H9 (cell line): ENCODE measurements at regions not wholly inside any gene's neighbourhood (a gene's known extent, or its start where the extent isn't known, plus 50 kb on each side); places are given as distances from the start of the nearest gene placed in this dataset.

ENCODE experiments used
- DNase-seq: peaks from one replicate; pipeline ENCODE4 v3.0.0-alpha.2; 2017
- H2AFZ ChIP-seq: one replicate; pipeline ENCODE4 v1.6.1; 2013; ENCODE audit warnings: mild to moderate bottlenecking, low read length, control low read depth, moderate library complexity
- H2AK5ac ChIP-seq: 2 replicates; pipeline ENCODE4 v1.6.1; 2013; ENCODE audit warnings: low read length, control low read depth, mixed read lengths; ENCODE audit not compliant: insufficient read length
- H2BK120ac ChIP-seq: one replicate; pipeline ENCODE4 v1.6.1; 2013; ENCODE audit warnings: low read depth, mild to moderate bottlenecking, low read length, control low read depth, inconsistent platforms; ENCODE audit not compliant: poor library complexity, severe bottlenecking
- H2BK12ac ChIP-seq: 2 replicates; pipeline ENCODE4 v1.6.1; 2013; ENCODE audit warnings: low read length, control low read depth, mixed read lengths, low read depth; ENCODE audit not compliant: insufficient read length
- H2BK15ac ChIP-seq: 2 replicates; pipeline ENCODE4 v1.6.1; 2013; ENCODE audit warnings: low read depth, low read length, control low read depth
- H2BK20ac ChIP-seq: one replicate; pipeline ENCODE4 v1.6.1; 2013; ENCODE audit warnings: low read depth, mild to moderate bottlenecking, low read length, control low read depth, inconsistent platforms; ENCODE audit not compliant: poor library complexity, severe bottlenecking
- H2BK5ac ChIP-seq: 2 replicates; pipeline ENCODE4 v1.6.1; 2013; ENCODE audit warnings: low read length, control low read depth, mixed read lengths; ENCODE audit not compliant: insufficient read length
- H3K14ac ChIP-seq: 2 replicates; pipeline ENCODE4 v1.6.1; 2013; ENCODE audit warnings: low read length, control low read depth; ENCODE audit not compliant: insufficient read depth
- H3K18ac ChIP-seq: 2 replicates; pipeline ENCODE4 v1.6.1; 2013; ENCODE audit warnings: low read depth, mild to moderate bottlenecking, mixed read lengths, low read length, control low read depth; ENCODE audit not compliant: insufficient read length
- H3K23ac ChIP-seq: 2 replicates; pipeline ENCODE4 v1.6.1; 2013; ENCODE audit warnings: low read length, control low read depth, mixed read lengths, low read depth; ENCODE audit not compliant: insufficient read length
- H3K23me2 ChIP-seq: 2 replicates; pipeline ENCODE4 v1.6.1; 2013; ENCODE audit warnings: low read depth, mild to moderate bottlenecking, mixed read lengths, low read length, control low read depth; ENCODE audit not compliant: insufficient read length, poor library complexity, severe bottlenecking
- H3K27ac ChIP-seq: 2 replicates; pipeline ENCODE4 v1.5.1; 2013; ENCODE audit warnings: low read length, control low read depth, mixed read lengths, low read depth; ENCODE audit not compliant: insufficient read length
- H3K27me3 ChIP-seq: 2 replicates; pipeline ENCODE4 v1.6.1; 2013; ENCODE audit warnings: low read length, control low read depth, inconsistent platforms; ENCODE audit not compliant: insufficient read depth
- H3K4ac ChIP-seq: 2 replicates; pipeline ENCODE4 v1.6.1; 2013; ENCODE audit warnings: low read depth, mild to moderate bottlenecking, control low read depth, inconsistent platforms, low read length, moderate library complexity
- H3K4me1 ChIP-seq: 2 replicates; pipeline ENCODE4 v1.6.1; 2013; ENCODE audit warnings: low read length, control low read depth, inconsistent platforms; ENCODE audit not compliant: insufficient read depth
- H3K4me2 ChIP-seq: 2 replicates; pipeline ENCODE4 v1.6.1; 2013; ENCODE audit warnings: low read length, control low read depth, mixed read lengths; ENCODE audit not compliant: insufficient read length, insufficient read depth
- H3K56ac ChIP-seq: 2 replicates; pipeline ENCODE4 v1.6.1; 2013; ENCODE audit warnings: low read depth, mild to moderate bottlenecking, mixed read lengths, low read length, control low read depth; ENCODE audit not compliant: insufficient read length
- H3K79me1 ChIP-seq: 2 replicates; pipeline ENCODE4 v1.6.1; 2013; ENCODE audit warnings: low read depth, mild to moderate bottlenecking, moderate library complexity, low read length, control low read depth, inconsistent platforms; ENCODE audit not compliant: insufficient read depth, poor library complexity, severe bottlenecking
- H3K79me2 ChIP-seq: 2 replicates; pipeline ENCODE4 v1.6.1; 2013; ENCODE audit warnings: low read length, control low read depth, inconsistent platforms; ENCODE audit not compliant: insufficient read depth
- H3K9ac ChIP-seq: 2 replicates; pipeline ENCODE4 v1.6.1; 2013; ENCODE audit warnings: low read length, control low read depth, mixed read lengths; ENCODE audit not compliant: insufficient read length; ENCODE audit errors: extremely low read depth
- H3K9me3 ChIP-seq: one replicate; pipeline ENCODE4 v1.6.1; 2013; ENCODE audit warnings: low read depth, low read length, inconsistent platforms; ENCODE audit not compliant: control insufficient read depth
- H3T11ph ChIP-seq: one replicate; pipeline ENCODE4 v1.6.1; 2013; ENCODE audit warnings: mild to moderate bottlenecking, low read length, control low read depth, inconsistent platforms
- H4K20me1 ChIP-seq: one replicate; pipeline ENCODE4 v1.6.1; 2013; ENCODE audit not compliant: control insufficient read depth, insufficient read length, insufficient read depth
- H4K5ac ChIP-seq: 2 replicates; pipeline ENCODE4 v1.6.1; 2013; ENCODE audit warnings: low read depth, mild to moderate bottlenecking, mixed read lengths, low read length, control low read depth; ENCODE audit not compliant: insufficient read length
- H4K8ac ChIP-seq: replicated peaks from 2 replicates; pipeline ENCODE4 v1.6.1; 2013; ENCODE audit warnings: low read length, control low read depth, mixed read lengths, low read depth; ENCODE audit not compliant: insufficient read length
- H4K91ac ChIP-seq: 2 replicates; pipeline ENCODE4 v1.6.1; 2013; ENCODE audit warnings: low read depth, mild to moderate bottlenecking, moderate library complexity, mixed read lengths, low read length, control low read depth; ENCODE audit not compliant: insufficient read length
- H3K27ac Mint-ChIP-seq, 3 experiments: 2 replicates in 2 of 3; 3 replicates in 1 of 3; pipeline ENCODE4 v1.8.0; 2020 to 2021; ENCODE audit warnings: mixed read lengths in 3 of 3, mild to moderate bottlenecking in 1 of 3, moderate library complexity in 1 of 3
- H3K27me3 Mint-ChIP-seq: 2 replicates; pipeline ENCODE4 v1.8.0; 2021; ENCODE audit warnings: low read depth, mild to moderate bottlenecking, moderate library complexity, mixed read lengths
- H3K36me3 Mint-ChIP-seq, 3 experiments: 2 replicates in 2 of 3; 3 replicates in 1 of 3; pipeline ENCODE4 v1.8.0; 2020 to 2021; ENCODE audit warnings: low read depth in 3 of 3, mixed read lengths in 3 of 3; ENCODE audit not compliant: insufficient read depth in 1 of 3
- H3K4me1 Mint-ChIP-seq, 2 experiments: 2 replicates each; pipeline ENCODE4 v1.8.0; 2020; ENCODE audit warnings: mixed read lengths in 2 of 2
- H3K4me3 Mint-ChIP-seq, 2 experiments: 2 replicates in 1 of 2; 3 replicates in 1 of 2; pipeline ENCODE4 v1.8.0; 2020 to 2021; ENCODE audit warnings: mild to moderate bottlenecking in 2 of 2, mixed read lengths in 2 of 2, moderate library complexity in 1 of 2
- H3K9me3 Mint-ChIP-seq, 2 experiments: 2 replicates in 1 of 2; 3 replicates in 1 of 2; pipeline ENCODE4 v1.8.0; 2020; ENCODE audit warnings: mild to moderate bottlenecking in 2 of 2, mixed read lengths in 2 of 2, moderate library complexity in 1 of 2
- CTCF ChIP-seq: fragments of 200-600 bp; sonication (generic); conservative IDR thresholded peaks from 3 replicates; pipeline ENCODE4 v1.8.0; 2021; ENCODE audit warnings: antibody characterized with exemption, mild to moderate bottlenecking
- WGBS: extraction: QIAGEN DNeasy Blood & Tissue Kit; methylation state at CpG from one replicate; pipeline ENCODE4 v1.1.7; 2013; ENCODE audit warnings: missing lambda C conversion rate, low lambda C conversion rate, mixed read lengths; ENCODE audit not compliant: insufficient read length; ENCODE audit errors: extremely low coverage; 5-methylcytosine and 5-hydroxymethylcytosine counted together

GRCh38 chr6:1200409-1201101 lies 111.3 kb upstream of the FOXQ1 start:
- no peak overlapping the region for H2AK5ac ChIP-seq
- H3K18ac ChIP-seq = no peak overlapping the region
- H4K8ac ChIP-seq = no peak overlapping the region
- Mint-ChIP-seq H3K27ac (no peak overlapping the region), H3K36me3 (no peaks in the 10 kb centered on the region), H3K4me3 (no peak overlapping the region), H3K4me1 (peaks cover 13 to 28% of the 10 kb centered on the region in 2 experiments), H3K27me3 (peaks cover 37% of the 10 kb centered on the region), H3K9me3 (no peaks in the 10 kb centered on the region; a peak in 1 of 5 replicates)
- no peak overlapping the region for H2BK12ac ChIP-seq
- no peak overlapping the region for H3K9ac ChIP-seq
- no peaks in the 10 kb centered on the region for H3K27me3 ChIP-seq
- no peak overlapping the region for H3T11ph ChIP-seq
- H3K23ac ChIP-seq = no peak overlapping the region
- H3K4ac ChIP-seq = no peak overlapping the region
- no peak overlapping the region for H3K27ac ChIP-seq
- H3K79me1 ChIP-seq = no peaks in the 10 kb centered on the region
- H3K79me2 ChIP-seq = no peaks in the 10 kb centered on the region
- H2BK5ac ChIP-seq = no peak overlapping the region
- H4K91ac ChIP-seq = no peak overlapping the region
- H2BK20ac ChIP-seq = no peak overlapping the region
- no peak overlapping the region; the same call in 1 of the 2 replicates for H3K14ac ChIP-seq
- no peak for TF ChIP-seq CTCF
- no peak overlapping the region for H2BK120ac ChIP-seq
- no peak overlapping the region for H4K5ac ChIP-seq
- WGBS = no CpG with 5 or more reads among the region's 15 CpGs
- no peak for DNase-seq
- H2BK15ac ChIP-seq = no peak overlapping the region
- H3K9me3 ChIP-seq = no peaks in the 10 kb centered on the region
- no peak overlapping the region for H3K4me2 ChIP-seq
- no peak overlapping the region for H2AFZ ChIP-seq
- no peaks in the 10 kb centered on the region for H4K20me1 ChIP-seq
- no peaks in the 10 kb centered on the region; the same call in 1 of the 2 replicates for H3K4me1 ChIP-seq
- peaks cover 4% of the 10 kb centered on the region for H3K23me2 ChIP-seq
- no peak overlapping the region for H3K56ac ChIP-seq
